HEK293 (cell line): ENCODE measurements at regions not wholly inside any gene's neighbourhood (a gene's known extent, or its start where the extent isn't known, plus 50 kb on each side); places are given as distances from the start of the nearest gene placed in this dataset.

Experiments
- CTCF ChIA-PET: fragments of 350-600 bp; formaldehyde crosslinking; extraction: SDS; loops from one replicate; lab custom pipeline; 2021; ENCODE audit warnings: antibody characterized with exemption; lab: Yijun Ruan, JAX
- POLR2A ChIA-PET: fragments of 300-600 bp; formaldehyde crosslinking; extraction: SDS; loops from one replicate; lab custom pipeline; 2020; ENCODE audit warnings: antibody characterized with exemption, inconsistent platforms; lab: Yijun Ruan, JAX
- H3K27ac ChIP-seq: fragments of 200-500 bp; sonication (Bioruptor generic); 2 replicates; pipeline ENCODE4 v1.5.1; 2014; ENCODE audit warnings: low read depth, low read length, control low read depth, inconsistent platforms; ENCODE audit errors: extremely low read depth
- H3K36me3 ChIP-seq, 2 experiments: fragments of 200-500 bp in 1 of 2; sonication (Bioruptor generic) in 1 of 2; 1 replicate in 1 of 2; 2 replicates in 1 of 2; pipeline ENCODE4 v1.5.1; 2014 to 2017; ENCODE audit warnings: inconsistent platforms in 2 of 2, low read length in 2 of 2; ENCODE audit not compliant: control insufficient read depth in 2 of 2, insufficient read depth in 1 of 2
- H3K4me1 ChIP-seq: fragments of 200-500 bp; sonication (Bioruptor generic); 2 replicates; pipeline ENCODE4 v1.5.1; 2014; ENCODE audit warnings: mild to moderate bottlenecking, low read length, inconsistent platforms; ENCODE audit not compliant: control insufficient read depth, insufficient read depth
- H3K4me3 ChIP-seq: 2 replicates; pipeline ENCODE4 v1.5.1; 2011; ENCODE audit warnings: low read depth, mild to moderate bottlenecking, control low read depth, low read length, moderate library complexity
- H3K9me3 ChIP-seq: fragments of 200-500 bp; sonication (Bioruptor generic); 2 replicates; pipeline ENCODE4 v1.5.1; 2014; ENCODE audit warnings: low read depth, low read length, inconsistent platforms; ENCODE audit not compliant: control insufficient read depth, insufficient read depth
- AEBP2 ChIP-seq: fragments of 450-650 bp; formaldehyde crosslinking; IDR thresholded peaks from 2 replicates; pipeline ENCODE4 v1.5.1; 2016; ENCODE audit warnings: missing biosample characterization, missing genetic modification characterization, borderline replicate concordance
- KLF1 ChIP-seq: fragments of 450-650 bp; formaldehyde crosslinking; IDR thresholded peaks from 2 replicates; pipeline ENCODE4 v1.5.1; 2016; ENCODE audit warnings: missing biosample characterization, missing genetic modification characterization
- PRDM4 ChIP-seq: fragments of 450-650 bp; formaldehyde crosslinking; IDR thresholded peaks from 2 replicates; pipeline ENCODE4 v1.5.1; 2017; ENCODE audit warnings: missing biosample characterization, missing genetic modification characterization
- SP2 ChIP-seq: fragments of 450-650 bp; formaldehyde crosslinking; IDR thresholded peaks from 2 replicates; pipeline ENCODE4 v1.5.1; 2016; ENCODE audit warnings: missing biosample characterization, missing genetic modification characterization
- WT1 ChIP-seq: fragments of 450-650 bp; formaldehyde crosslinking; IDR thresholded peaks from 2 replicates; pipeline ENCODE4 v1.5.1; 2016; ENCODE audit warnings: missing biosample characterization, missing genetic modification characterization
- ZNF174 ChIP-seq: fragments of 450-650 bp; formaldehyde crosslinking; IDR thresholded peaks from 2 replicates; pipeline ENCODE4 v1.5.0; 2017; ENCODE audit warnings: missing biosample characterization, mild to moderate bottlenecking, missing genetic modification characterization
- ZNF280C ChIP-seq: fragments of 450-650 bp; formaldehyde crosslinking; IDR thresholded peaks from 2 replicates; pipeline ENCODE4 v1.5.1; 2016; ENCODE audit warnings: missing biosample characterization, missing genetic modification characterization
- ZNF302 ChIP-seq: fragments of 450-650 bp; formaldehyde crosslinking; IDR thresholded peaks from 2 replicates; pipeline ENCODE4 v1.5.1; 2016; ENCODE audit warnings: missing biosample characterization, missing genetic modification characterization, low read depth
- ZNF311 ChIP-seq: fragments of 450-650 bp; formaldehyde crosslinking; IDR thresholded peaks from 2 replicates; pipeline ENCODE4 v1.5.1; 2017; ENCODE audit warnings: missing biosample characterization, missing genetic modification characterization, borderline replicate concordance
- ZNF518A ChIP-seq: fragments of 450-650 bp; formaldehyde crosslinking; conservative IDR thresholded peaks from 2 replicates; pipeline ENCODE4 v1.5.1; 2016; ENCODE audit warnings: low read depth, missing biosample characterization, missing genetic modification characterization
- ZNF548 ChIP-seq: fragments of 450-650 bp; formaldehyde crosslinking; IDR thresholded peaks from 2 replicates; pipeline ENCODE4 v1.5.1; 2016; ENCODE audit warnings: missing biosample characterization, missing genetic modification characterization
- ZNF624 ChIP-seq: fragments of 450-650 bp; formaldehyde crosslinking; IDR thresholded peaks from 2 replicates; pipeline ENCODE4 v1.5.1; 2017; ENCODE audit warnings: missing biosample characterization, missing genetic modification characterization
- ZNF692 ChIP-seq: fragments of 450-650 bp; formaldehyde crosslinking; IDR thresholded peaks from 2 replicates; pipeline ENCODE4 v1.5.1; 2016; ENCODE audit warnings: missing biosample characterization, missing genetic modification characterization
- ZNF707 ChIP-seq: fragments of 450-650 bp; formaldehyde crosslinking; IDR thresholded peaks from 2 replicates; pipeline ENCODE4 v1.5.1; 2016; ENCODE audit warnings: missing biosample characterization, missing genetic modification characterization
- ZNF776 ChIP-seq: fragments of 450-650 bp; formaldehyde crosslinking; IDR thresholded peaks from 2 replicates; pipeline ENCODE4 v1.5.0; 2017; ENCODE audit warnings: missing biosample characterization, missing genetic modification characterization, borderline replicate concordance
- TF ChIP-seq, protein P1 (sequence below): fragments of 450-650 bp; formaldehyde crosslinking; IDR thresholded peaks from 2 replicates; pipeline ENCODE4 v1.5.1; 2016; ENCODE audit warnings: missing biosample characterization, missing genetic modification characterization
- TF ChIP-seq, protein P2 (sequence below): fragments of 450-650 bp; formaldehyde crosslinking; IDR thresholded peaks from 2 replicates; pipeline ENCODE4 v1.5.1; 2017; ENCODE audit warnings: missing biosample characterization, missing genetic modification characterization

DNA sequence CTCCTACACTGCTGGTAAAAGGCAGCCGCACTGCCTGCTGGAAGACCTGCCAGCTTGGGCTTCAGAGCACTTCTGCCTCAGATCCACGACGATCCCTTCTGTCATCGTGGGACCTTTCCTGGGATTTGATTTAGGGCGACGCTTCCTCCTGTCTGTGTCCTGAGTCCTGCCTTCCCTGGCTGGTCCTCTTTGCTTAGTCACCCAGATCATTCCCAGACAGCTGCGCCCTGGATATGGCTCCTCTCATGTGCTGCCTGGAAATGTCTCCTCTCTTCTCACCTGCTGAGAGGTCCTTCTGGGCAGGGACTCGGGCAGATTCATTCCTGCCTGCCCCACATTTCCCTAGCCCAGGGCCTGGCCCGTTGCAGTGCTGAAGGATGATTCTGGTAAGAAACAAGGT lies 72.4 kb upstream of the POU3F1 start (continued):
- TF ChIP-seq KLF1 (no peak), ZNF280C (tag by site-specific recombination) (no peak), SP2 (tag by site-specific recombination) (no peak), ZNF174 (no peak)

DNA sequence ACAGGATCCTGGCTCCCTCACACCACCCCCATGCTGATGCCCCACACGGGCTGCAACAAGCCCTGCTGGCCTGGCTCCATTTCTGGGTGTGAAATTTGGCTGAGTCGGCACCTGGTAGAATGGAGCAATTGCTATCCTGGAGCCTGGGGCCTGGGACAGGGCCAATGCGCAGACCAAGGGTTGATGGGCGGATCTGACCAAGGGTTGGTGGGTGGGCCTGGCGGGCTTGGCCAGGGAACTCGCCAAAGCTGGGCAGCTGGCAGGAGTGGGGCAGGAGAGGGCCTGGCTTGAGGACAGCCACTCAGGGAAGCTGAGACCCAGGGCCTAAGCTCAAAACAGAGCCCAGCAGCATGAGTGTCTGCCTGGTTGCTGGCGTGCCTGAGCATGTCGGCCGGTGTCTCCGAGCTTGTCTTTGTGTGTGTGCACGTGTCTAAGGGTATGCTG lies 70.9 kb upstream of the POU3F1 start:
- H3K27ac ChIP-seq: no peak overlapping the region
- POLR2A ChIA-PET: no interaction called here
- H3K4me1 ChIP-seq: no peaks in the 10 kb centered on the region
- TF ChIP-seq ZNF776 (tag by site-specific recombination) (no peak), ZNF311 (tag by site-specific recombination) (no peak), ZNF518A (tag by site-specific recombination) (no peak), ZNF707 (tag by site-specific recombination) (no peak), ZNF302 (tag by site-specific recombination) (no peak)
- TF ChIP-seq, protein P1, sequence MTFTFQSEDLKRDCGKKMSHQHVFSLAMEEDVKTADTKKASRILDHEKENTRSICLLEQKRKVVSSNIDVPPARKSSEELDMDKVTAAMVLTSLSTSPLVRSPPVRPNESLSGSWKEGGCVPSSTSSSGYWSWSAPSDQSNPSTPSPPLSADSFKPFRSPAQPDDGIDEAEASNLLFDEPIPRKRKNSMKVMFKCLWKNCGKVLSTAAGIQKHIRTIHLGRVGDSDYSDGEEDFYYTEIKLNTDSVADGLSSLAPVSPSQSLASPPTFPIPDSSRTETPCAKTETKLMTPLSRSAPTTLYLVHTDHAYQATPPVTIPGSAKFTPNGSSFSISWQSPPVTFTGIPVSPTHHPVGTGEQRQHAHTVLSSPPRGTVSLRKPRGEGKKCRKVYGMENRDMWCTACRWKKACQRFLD (tag by site-specific recombination): no peak
- TF ChIP-seq, protein P2, sequence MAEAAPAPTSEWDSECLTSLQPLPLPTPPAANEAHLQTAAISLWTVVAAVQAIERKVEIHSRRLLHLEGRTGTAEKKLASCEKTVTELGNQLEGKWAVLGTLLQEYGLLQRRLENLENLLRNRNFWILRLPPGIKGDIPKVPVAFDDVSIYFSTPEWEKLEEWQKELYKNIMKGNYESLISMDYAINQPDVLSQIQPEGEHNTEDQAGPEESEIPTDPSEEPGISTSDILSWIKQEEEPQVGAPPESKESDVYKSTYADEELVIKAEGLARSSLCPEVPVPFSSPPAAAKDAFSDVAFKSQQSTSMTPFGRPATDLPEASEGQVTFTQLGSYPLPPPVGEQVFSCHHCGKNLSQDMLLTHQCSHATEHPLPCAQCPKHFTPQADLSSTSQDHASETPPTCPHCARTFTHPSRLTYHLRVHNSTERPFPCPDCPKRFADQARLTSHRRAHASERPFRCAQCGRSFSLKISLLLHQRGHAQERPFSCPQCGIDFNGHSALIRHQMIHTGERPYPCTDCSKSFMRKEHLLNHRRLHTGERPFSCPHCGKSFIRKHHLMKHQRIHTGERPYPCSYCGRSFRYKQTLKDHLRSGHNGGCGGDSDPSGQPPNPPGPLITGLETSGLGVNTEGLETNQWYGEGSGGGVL (tag by site-specific recombination): no peak
- CTCF ChIA-PET: no interaction called here
- no peaks in the 10 kb centered on the region for H3K9me3 ChIP-seq
- no peaks in the 10 kb centered on the region for H3K36me3 ChIP-seq
- H3K4me3 ChIP-seq: no peak overlapping the region

GRCh38 chr1:38115682-38116202 lies 69.1 kb upstream of the POU3F1 start:
- no peaks in the 10 kb centered on the region for H3K9me3 ChIP-seq
- ChIA-PET POLR2A (no interaction called here), CTCF (no interaction called here)
- no peaks in the 10 kb centered on the region for H3K36me3 ChIP-seq
- no peaks in the 10 kb centered on the region for H3K4me1 ChIP-seq
- H3K4me3 ChIP-seq: no peak overlapping the region
- H3K27ac ChIP-seq: no peak overlapping the region
- no peak for TF ChIP-seq PRDM4 (tag by site-specific recombination)
- TF ChIP-seq AEBP2 (tag by site-specific recombination): no peak
- TF ChIP-seq WT1 (tag by site-specific recombination): no peak
- TF ChIP-seq ZNF548 (tag by site-specific recombination): no peak
- no peak for TF ChIP-seq ZNF624
- TF ChIP-seq ZNF692 (tag by site-specific recombination): no peak
